Posterior cingulate gyrus (tissue), 11 donors: ENCODE measurements at regions not wholly inside any gene's neighbourhood (a gene's known extent, or its start where the extent isn't known, plus 50 kb on each side); places are given as distances from the start of the nearest gene placed in this dataset.
"Not testable (repeated sequence)": the region's sequence is repeated elsewhere in the genome, so short reads cannot be mapped to it uniquely, and the experiment has no call there.

Source experiments
- DNase-seq, 10 donors: peaks; one replicate each; pipeline versions ENCODE4 v3.0.0 to v3.0.0-alpha.2; 2020 to 2021; ENCODE audit warnings: mixed read lengths in 3 of 10
- intact Hi-C: fragments of 100-400 bp; cut with DNase I; formaldehyde crosslinking; loops from one replicate; pipeline ENCODE4 v1.15.1; 2023

DNA sequence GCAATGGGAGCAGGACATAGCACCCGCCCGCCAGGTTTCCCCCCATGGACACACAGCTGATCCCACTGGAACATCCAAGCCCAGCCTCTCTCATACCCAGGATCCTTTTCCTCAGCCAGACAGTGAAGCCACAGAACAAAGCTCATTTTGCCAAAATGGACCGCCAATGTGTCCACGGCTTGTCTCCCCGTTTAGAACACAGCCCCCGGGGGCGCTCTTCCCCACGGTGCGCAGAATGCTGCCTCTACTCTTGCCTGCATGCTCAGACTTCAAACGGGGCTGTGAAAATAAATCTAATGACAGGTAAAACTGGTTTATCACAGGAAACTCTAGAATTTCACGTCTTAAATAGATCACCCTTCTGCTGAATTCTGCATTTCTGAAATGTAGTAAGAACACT is 548.5 kb upstream of the ID2 start:
- intact Hi-C loops, result no loop called here
- DNase-seq, result no peak

DNA sequence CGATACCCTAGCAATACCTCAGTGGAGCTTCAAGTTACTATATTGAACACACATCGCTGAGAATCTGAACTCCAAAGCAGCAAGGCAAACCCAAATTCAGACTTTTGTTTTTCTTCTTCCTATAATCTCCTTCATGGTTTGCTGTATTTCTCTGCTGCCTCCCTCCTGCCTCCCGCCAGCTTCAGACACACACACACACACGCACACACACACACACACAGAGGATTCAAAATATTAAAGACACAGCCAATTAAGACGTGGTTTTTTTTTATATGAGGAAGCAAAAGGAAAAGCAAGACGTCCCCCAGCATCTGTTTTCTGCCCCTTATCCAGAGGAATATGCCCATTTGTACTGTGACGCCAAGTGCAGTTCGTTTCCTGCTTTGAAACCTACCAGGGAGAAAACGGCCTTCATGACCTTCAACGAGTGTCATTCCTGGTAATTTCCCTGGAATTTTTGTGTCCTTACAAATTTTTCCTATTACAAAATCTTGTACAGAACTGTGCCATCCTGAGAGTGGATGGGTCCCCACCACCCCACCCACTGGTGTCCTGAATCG is 547.9 kb upstream of the ID2 start:
- intact Hi-C loops, result no loop called here
- no peak for DNase-seq

DNA sequence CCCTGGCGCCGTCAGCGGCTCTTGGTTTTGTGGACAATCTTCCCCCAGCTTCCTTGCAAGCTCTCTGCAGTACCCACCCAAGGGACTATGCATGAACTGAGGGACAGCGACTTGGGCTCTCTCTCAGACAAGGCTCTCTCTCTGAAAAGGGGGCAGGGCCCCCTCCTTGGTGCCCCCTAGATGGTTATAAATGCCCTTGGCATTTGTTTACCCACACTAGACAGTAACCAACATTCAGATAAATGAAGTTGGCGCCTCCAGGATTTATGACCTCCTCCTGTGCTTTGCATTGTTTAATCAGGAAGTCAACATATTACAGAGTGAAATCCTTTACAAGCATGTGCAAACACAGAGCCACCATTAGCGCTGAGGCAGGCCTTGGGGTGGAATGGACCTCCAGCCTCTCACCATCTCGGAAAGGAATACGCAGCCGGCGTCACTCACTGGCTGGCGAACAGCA is 547.4 kb upstream of the ID2 start:
- DNase-seq, result peak in 1 of 10 donors; percentile 64
- intact Hi-C loops, result no loop called here

DNA sequence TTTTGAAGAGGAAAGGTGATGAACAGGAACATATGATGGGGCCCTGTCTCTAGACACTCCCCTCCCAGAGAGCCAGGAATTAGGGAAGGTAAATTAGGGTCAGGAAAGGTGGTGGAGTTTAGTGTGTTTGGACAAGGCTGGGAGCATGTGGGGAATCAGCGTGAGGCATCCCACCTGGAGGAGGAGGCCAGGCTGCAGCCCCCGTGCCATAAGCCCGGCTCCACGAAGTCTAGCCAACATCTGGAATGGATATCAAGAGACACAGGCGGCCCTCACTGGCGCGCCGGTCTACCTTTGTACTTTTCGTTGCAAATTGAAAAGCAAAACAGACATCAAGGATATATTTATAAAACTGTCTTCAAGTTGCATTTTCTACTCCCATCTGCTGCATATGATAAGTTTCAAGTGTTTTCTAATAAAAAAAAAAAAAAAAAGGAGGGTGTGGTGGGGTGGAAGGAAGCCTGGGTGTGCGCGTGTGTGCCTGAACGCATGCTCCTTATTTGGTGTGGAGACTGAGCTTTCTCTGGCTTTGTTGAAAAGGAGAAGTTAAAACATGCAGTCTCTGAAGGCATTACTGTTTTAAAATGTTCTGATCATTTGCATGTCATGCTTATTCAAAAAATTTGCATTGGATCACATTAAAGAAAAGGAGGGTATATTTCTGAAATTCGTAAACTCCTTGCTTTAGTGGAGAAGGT is 546.7 kb upstream of the ID2 start:
- peak in 1 of 10 donors; percentile 51 for DNase-seq
- intact Hi-C loops, result no loop called here

DNA sequence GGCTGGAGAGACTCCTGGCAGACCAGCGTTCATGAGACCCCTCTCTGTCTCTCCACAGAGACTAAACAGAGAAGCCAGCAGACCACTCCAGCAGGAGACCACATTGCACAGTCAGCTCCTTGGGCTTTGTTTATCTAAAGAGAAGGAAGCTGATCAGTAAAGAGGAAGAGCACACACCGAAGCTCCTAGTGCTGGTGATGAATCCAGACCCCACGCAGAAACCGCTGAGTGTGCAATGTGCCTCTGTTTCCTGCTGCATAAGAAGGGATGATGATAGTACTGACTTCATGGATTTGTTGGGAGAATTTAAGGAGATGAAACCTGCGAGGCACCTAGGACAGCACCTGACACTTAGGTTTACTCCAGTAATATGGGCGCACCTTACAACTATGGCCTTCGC is 544.1 kb upstream of the ID2 start:
- DNase-seq, result no peak
- intact Hi-C loops, result no loop called here

DNA sequence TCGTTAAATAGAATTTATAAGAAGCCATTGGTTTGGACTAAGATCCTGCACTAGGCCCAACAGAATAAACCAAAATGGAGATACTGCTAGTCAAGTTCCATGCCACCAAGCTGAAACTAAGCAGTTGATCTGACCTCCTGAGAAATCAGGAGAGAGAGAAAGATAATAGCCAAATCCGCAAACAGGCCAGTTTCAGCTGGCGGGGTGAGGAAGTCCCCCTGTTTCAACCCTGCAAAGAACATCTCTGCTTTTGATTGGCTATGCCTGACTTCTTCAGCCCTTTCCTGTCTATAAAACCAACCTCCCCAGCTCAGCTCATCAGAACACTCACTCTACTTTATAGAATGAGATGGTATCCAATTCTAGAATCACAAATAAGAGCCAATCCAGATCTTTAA is 543.3 kb upstream of the ID2 start:
- intact Hi-C loops, result no loop called here

DNA sequence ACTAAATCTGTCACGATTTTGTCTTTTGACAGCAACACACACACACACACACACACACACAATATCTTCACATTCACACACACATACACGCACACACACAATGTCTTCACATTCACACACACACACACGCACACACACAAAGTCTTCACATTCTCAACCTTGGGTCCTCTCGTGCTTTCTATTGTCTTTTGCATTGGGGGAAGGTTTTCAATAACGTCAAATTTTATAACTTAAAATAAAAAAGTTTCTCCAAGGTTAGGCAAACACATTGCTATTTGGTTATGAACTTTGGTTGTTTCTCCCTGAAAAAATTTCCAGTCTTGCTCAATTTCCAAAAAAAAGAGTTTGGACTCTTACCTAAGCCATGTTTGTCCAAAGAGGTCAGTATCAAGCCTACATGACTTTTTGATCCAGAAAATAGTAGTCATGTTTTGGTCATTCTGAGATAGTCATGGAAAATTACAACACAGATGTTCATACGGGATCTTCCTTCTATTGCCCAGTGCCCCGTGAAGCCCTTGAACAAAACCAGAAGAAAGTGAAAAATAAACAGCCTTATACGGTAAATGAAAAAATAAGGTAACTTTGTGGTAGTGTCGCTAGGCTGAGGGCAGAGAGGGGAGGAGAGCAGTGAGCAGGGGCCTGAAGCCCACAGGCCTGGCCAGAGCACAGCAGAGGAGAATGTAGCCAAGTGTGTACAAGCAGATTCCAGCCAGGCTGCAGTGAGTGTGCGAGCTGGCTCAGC is 542.8 kb upstream of the ID2 start:
- peak in 2 of 10 donors; percentile 82 for DNase-seq
- intact Hi-C loops, result no loop called here

More for the DNA sequence above, 543.3 kb upstream of the ID2 start:
- DNase-seq, result no peak

DNA sequence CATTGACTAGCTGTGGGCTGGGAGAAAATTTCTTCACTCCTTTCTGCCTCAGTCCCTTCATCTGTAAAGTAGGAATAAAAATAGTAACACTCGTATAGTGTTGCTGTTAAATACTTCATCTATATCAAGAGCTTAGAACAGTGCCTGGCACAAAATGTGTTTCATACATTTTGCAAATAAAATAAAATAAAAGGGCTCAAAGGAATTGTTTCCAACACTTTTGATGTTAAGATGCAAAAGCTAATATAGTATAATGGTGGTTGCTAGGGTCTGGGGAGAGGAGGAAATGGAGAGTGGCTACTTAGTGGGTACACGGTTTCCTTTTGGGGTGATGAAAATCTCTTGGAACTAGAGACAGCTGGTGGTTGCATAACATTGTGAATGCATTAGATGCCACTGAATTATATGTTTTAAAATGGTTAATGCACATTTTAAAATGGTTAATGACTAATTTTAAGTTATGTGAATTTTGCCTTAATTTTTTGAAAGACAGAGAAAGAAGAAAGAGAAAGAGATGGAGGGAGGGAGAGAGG is 542.1 kb upstream of the ID2 start:
- intact Hi-C loops, result no loop called here
- DNase-seq, result no peak

DNA sequence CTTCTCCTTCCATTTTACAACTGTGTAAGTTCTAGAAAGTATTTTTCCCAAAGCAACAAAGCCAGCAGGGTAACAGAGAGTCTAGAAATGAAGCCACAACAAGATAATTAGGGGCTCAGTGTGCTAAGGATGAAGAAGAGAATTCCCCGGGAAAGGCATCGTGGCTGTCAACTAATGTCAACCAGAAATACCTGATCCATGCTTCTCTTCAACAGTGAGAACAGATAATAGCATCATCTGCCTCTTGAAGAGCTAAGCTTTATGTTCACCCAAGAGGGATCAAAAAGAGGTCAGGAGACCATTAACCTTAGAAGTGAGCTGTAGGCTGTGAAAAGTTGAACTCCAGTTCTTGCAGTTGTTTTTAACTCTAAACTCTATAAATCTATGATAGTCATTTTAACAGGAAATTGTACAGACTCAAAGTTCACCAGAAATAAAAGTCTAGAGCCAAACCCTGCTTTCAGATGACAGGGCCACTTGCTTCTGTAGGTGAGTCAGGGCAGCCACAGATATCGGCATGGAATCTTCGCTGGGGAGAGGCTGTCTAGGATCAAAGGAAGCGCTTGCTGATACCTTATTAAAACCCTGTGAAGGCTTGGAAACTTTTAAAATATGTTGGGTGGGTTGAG is 540.7 kb upstream of the ID2 start:
- no peak for DNase-seq
- intact Hi-C loops, result no loop called here

DNA sequence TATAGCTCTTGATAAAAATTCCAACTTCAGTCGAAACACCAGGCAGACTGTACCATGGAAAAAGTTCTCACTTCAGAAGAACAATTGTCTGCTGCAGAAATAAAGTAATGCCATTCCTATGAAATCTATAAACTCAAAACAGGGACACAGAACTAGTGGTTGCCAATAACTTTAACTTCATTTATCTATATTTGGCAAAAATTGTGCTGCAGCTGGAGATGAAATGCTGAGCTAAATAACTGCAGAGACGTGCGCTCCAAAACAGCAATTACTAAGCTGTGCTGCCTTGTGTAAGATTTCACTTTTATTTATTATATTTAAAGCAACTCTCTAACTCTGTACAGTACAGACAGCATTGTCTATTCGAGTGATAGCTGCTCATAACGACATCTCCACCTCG is 540.1 kb upstream of the ID2 start:
- DNase-seq, result no peak
- intact Hi-C loops, result no loop called here

DNA sequence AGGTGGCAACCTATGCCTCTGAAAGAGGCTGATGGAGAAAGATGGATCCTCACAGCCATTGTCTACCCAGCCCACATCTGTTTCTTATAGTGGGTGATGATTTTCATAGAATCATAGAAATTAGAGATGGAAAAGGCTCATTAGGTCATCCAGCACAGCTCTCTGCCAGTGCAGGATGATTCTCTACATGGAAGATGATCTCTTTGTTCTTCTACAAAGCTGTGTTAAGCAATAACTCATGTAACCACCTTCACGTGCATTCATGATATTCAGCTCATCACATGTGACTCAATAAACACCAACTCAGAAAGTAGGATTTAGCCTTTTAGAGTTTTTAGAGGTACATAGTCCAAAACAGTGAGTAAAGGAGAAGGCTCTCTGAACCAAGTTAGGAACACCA is 539.4 kb upstream of the ID2 start:
- DNase-seq, result no peak
- intact Hi-C loops, result no loop called here

DNA sequence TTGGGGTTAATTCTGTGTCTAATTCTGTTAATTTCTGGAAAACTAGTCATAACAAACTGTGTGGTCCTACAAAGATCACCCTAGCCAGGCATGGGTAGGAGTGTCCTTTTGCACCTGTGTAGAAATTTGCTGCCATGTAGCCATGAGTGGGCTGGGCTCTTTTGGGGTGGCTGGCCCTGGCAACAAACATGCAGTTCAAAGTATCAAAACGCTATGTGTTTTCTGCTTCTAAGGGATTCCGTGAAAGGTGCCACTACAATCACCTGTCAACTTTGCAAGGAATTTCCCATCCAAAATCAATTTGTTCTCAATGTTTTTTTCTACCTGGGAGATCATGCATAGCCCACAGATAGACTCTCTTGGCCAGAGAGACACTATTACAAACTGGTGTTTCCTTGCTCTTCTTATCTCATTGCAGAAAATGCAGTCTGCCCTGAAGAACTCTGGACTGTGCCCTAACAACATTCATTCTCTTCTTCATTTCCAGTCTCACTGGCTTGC is 537.7 kb upstream of the ID2 start:
- intact Hi-C loops, result no loop called here

DNA sequence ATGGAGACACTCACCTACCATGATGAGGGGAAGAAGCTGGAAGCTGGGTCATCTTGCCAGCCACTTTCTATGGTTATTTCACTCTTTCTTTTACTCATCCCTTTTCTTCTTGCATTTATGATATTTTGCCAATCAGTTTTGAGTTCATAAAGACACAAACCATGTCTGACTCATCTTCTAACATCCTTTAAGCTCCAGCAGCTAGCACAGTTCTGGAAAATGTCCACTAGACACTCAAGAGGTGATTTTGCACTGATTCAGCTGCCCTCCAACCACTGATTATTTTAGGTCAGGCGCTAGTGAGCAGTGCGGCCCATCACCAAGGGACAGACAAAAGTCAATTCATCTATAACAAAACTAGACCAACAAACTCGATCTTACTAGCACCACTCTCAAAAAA is 537.1 kb upstream of the ID2 start:
- intact Hi-C loops, result no loop called here

More for the DNA sequence above, 537.7 kb upstream of the ID2 start:
- no peak for DNase-seq

DNA sequence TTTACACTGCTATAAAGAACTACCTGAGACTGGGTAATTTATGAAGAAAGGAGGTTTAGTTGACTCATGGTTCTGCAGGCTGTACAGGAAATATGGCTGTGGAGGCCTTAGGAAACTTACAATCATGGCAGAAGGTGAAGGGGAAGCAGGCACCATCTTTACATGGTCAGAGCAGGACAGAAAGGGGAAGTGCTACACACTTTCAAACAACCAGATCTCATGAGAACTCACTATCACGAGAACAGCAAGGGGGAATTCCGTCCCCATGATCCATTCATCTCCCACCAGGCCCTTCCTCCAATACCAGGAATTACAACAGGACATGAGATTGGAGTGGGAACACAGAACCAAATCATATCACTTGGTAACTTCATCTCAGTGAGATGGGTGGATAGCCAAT is 536.5 kb upstream of the ID2 start:
- DNase-seq, intact Hi-C loops: not testable (repeated sequence)

More for the DNA sequence above, 537.1 kb upstream of the ID2 start:
- DNase-seq, result no peak

DNA sequence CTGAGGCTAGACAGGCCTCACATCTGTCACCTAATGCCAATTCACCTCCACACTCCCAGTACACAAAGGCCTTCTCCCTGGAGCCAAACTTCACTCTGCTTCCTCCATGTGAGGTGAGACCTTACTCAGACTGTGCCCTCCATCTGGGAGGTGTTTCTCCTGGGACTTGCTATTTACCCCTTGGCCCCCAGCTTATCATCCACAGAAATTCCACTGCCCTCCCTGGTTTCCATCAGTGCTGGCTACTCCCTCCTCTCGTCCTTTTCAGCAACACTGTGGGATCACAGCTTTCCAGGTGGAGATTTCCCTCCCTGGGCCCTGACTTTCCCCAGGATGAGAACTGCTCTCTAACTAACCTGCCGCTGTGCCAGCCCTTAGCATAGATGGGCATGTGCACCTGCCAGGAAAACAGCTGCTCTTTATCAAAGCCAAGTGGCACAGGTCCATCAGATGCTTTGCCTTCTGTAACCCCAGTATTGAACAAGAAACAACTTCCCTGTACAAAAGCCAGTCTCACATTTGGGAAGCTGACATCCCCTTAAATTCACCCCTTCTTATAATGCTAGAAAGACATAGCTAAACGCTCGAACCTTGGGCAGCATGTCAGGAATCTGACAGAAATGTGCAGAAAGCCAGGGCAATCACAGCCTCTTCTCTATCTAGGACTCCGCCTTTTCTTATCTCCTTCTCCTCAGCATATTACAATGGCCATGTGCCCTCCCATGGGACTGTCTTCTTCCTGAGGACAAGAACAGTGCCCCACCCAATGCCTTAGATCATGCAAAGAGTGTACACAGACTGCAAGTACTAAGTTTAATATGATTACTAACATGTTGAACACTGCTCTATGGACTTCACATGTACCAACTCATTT is 535.5 kb upstream of the ID2 start:
- intact Hi-C loops, result no loop called here
- DNase-seq, result no peak

DNA sequence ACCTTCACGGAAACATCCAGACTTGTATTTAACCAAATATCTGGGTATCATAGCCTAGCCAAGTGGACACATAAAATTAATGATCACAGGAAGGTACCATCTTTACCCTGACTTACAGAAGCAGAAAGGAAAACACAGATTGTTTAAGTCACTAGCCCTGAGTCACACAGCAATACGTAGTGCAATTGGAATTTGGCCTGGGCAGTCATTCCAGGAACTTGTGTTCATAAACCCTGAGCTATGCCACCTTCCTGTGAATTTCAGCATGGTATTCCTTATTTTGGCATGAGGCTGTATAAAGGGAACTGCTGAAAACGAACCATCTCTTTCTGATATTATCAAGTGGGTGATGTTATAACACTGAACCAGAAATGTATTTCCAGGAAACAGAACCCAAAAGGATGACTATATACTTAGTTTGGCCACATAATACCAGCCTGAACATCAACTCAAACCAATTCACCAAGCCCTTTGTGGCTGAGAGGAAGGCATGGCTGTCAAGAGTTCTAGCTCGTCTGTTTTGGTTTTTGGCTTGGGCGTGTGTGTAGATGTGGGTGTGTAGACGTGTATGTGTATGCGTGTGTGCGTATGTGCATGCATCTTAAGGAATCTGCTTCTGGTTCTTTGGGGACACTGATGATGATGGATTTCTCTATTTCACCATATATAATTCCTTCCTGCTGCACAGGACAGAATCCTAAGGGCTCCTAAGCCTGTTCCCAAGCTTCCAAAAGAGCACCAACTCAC is 533.4 kb upstream of the ID2 start:
- no peak for DNase-seq
- intact Hi-C loops, result no loop called here

DNA sequence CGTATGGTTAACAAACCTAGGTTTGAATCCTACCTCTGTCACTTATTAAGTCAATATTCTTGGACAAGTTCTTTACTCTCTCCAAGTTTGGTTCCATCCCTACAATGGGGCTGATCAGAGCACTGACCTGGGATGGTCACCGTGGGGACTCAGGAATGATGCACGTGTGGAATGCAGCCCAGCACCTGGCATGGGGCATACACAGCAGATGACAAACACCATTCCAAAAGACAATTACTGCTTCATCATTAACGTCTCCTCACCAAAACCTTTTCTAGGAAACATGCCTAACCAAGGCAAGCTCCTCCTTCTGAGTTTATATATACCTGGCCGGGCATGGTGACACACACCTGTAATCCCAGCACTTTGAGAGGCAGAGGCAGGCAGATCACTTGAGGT is 532.9 kb upstream of the ID2 start:
- intact Hi-C loops, result no loop called here

DNA sequence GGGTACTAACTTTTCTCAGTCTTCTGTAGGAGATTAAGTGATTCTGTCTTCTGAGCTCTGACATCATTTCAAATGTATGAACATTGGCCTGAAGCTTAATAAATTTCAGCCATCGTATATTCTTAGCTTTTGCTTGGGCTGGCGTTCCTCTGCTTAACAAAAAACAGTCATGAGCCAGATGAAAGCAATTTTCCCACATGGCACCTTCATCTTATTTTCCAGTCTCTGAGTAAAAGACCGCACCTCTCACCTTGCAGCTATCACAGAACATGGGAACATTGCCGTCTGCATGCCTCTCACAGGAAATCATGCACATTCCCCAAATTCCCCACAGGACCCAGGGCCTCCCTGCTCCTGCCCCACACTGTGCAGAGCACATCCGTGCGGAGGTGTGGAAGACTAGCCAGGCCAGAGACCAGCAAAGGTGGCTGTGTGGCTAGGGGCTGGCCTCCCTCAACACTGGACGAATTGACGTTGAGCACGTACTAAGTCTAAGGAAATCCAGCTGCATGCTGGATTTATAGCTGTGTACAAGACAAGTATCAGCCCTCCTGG is 531.8 kb upstream of the ID2 start:
- intact Hi-C loops, result no loop called here
- DNase-seq, result peak in 1 of 10 donors; percentile 56

More for the DNA sequence above, 532.9 kb upstream of the ID2 start:
- no peak for DNase-seq

DNA sequence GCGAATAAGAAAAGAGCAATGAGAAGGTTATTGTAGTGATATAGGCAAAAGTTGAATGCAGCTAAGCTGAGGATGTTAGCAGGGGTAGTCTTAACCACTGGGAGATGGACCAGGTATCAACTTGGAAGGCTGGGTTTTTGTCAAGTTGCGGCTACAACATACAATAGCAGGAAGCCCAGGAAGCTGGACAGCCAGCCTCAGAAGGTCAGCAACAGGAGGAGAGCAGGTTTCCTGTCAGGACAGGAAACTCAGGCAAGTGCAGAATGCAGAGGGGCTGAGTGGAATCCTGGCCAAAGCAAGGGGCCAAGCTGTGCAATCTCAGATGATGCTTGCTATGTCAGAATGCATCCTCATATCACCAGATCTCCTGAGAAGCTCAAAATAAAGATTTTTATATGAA is 530.0 kb upstream of the ID2 start:
- no peak for DNase-seq
- intact Hi-C loops, result no loop called here
